ENCODE measurements at regions not wholly inside any gene's neighbourhood (a gene's known extent, or its start where the extent isn't known, plus 50 kb on each side); places are given as distances from the start of the nearest gene placed in this dataset.

GRCh38 chr3:102972350-102972749 lies 537.5 kb downstream of the ZPLD1 start:
- no peak for TF ChIP-seq POLR2A (IDR thresholded peaks at IDR 0.05; ENCODE audit: low read depth)
- H3K9me3 ChIP-seq: no peaks in the 10 kb centered on the region
- intact Hi-C loops (cut with DNase I): no loop called here
- no peaks in the 10 kb centered on the region for H3K4me1 ChIP-seq
- H3K36me3 ChIP-seq: no peaks in the 10 kb centered on the region
- no peak overlapping the region for H3K4me3 ChIP-seq
- no peak for DNase-seq (ENCODE audit: extremely low spot score)
- H3K27ac ChIP-seq (replicated peaks in 1 of 4): no peak overlapping the region
- H3K27me3 ChIP-seq: no peaks in the 10 kb centered on the region

DNA sequence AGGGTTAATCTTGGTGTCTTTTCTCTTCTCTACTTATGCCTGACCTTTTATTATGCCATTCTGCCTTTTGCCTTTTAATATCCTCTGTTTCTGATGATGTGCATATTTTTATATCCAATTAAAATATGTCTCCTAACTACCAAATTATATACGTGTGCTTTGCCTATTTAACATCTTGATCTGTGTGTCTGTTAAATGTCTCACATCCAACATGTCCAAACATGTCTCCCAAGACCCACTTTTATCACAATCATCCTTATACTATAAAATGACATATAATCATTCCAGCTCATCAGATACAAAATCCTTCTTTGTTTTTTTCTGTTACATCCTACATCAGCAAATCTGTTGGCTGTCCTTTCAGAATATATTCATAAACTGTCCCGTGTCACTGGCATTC lies 539.5 kb downstream of the ZPLD1 start:
- Histone ChIP-seq H3K27ac (replicated peaks in 1 of 4) (no peak overlapping the region), H3K4me1 (peaks cover 0 to 4% (median 4%) of the 10 kb centered on the region in 4 donors), H3K4me3 (no peak overlapping the region), H3K27me3 (no peaks in the 10 kb centered on the region), H3K36me3 (no peaks in the 10 kb centered on the region), H3K9me3 (no peaks in the 10 kb centered on the region)
- TF ChIP-seq EP300 (IDR thresholded peaks at IDR 0.05): no peak
- TF ChIP-seq POLR2AphosphoS5 (IDR thresholded peaks at IDR 0.05): no peak
- no peak for TF ChIP-seq CTCF (IDR thresholded peaks at IDR 0.05)
- no peak for TF ChIP-seq POLR2A (IDR thresholded peaks at IDR 0.05; ENCODE audit: low read depth)
- intact Hi-C loops (cut with DNase I): no loop called here
- DNase-seq (ENCODE audit: extremely low spot score): no peak
- 74% methylated on average over 2 of the region's 2 CpGs for WGBS

DNA sequence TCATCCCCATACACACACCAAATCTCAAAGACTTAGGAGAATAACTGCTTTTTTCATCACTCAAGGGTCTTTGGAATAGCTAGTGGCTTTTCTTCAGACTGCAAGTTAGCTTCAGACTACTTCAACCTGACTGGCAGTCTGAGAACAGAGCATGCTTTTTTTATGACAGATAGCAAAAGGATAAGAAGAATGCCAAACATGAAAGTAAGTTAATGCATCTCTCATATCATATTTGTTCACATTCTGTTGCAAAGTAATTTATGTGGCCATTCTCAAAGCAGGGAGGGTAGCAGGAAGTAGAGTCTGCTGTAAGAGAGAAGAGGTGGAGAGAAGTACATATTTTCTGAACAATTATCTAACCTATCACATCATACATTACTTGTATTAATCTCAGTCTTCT lies 544.4 kb downstream of the ZPLD1 start:
- H3K4me3 ChIP-seq: no peak overlapping the region
- TF ChIP-seq CTCF (IDR thresholded peaks at IDR 0.05) (no peak), EP300 (IDR thresholded peaks at IDR 0.05) (no peak)
- no peak for DNase-seq (ENCODE audit: extremely low spot score)
- no peaks in the 10 kb centered on the region for H3K27me3 ChIP-seq
- H3K27ac ChIP-seq (replicated peaks in 1 of 4): no peak overlapping the region
- H3K36me3 ChIP-seq: no peaks in the 10 kb centered on the region
- no peaks in the 10 kb centered on the region for H3K9me3 ChIP-seq
- intact Hi-C loops (cut with DNase I): no loop called here
- peaks cover 0 to 19% (median 17%) of the 10 kb centered on the region in 4 donors for H3K4me1 ChIP-seq

DNA sequence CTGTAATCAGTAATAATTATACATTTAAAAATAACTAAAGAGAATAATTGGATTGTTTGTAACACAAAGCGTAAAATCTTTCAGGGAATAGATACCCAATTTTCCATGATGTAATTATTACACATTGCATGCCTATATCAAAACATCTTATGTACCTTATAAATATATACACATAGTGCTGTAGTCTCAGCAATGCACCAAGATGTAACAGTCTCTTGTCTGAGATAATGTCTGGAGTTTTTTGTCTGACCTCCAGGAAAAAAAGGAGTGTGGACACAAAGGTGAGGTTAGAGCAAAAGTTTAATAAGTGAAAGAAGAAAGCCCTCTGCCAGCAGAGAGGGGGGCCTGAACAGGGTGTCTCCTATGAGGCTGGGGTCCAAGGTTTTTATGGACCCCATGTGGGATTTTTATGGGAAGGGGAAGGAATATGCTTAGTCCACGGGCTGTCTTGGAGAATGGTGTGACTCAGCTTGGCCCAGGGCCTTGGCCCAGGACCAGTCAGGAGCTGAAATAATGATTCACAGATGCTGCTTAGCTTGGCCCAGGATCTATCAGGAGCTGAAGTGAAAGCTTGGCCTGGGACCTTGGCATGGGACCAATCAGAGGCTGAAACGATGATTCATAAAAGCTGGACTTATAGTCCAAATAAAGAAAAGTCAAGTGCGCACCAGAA lies 545.0 kb downstream of the ZPLD1 start:
- Histone ChIP-seq H3K9me3 (no peaks in the 10 kb centered on the region), H3K36me3 (no peaks in the 10 kb centered on the region), H3K27me3 (no peaks in the 10 kb centered on the region), H3K4me3 (no peak overlapping the region), H3K4me1 (peaks cover 0 to 19% (median 17%) of the 10 kb centered on the region in 4 donors), H3K27ac (replicated peaks in 1 of 4) (peak overlapping the region in 2 of 4 donors; percentile 34 to 41)
- WGBS: 27% methylated on average over 4 of the region's 4 CpGs
- intact Hi-C loops (cut with DNase I): no loop called here
- no peak for TF ChIP-seq EP300 (IDR thresholded peaks at IDR 0.05)
- peak; percentile 56 to 74 for TF ChIP-seq POLR2AphosphoS5 (IDR thresholded peaks at IDR 0.05)
- DNase-seq (ENCODE audit: extremely low spot score): no peak

DNA sequence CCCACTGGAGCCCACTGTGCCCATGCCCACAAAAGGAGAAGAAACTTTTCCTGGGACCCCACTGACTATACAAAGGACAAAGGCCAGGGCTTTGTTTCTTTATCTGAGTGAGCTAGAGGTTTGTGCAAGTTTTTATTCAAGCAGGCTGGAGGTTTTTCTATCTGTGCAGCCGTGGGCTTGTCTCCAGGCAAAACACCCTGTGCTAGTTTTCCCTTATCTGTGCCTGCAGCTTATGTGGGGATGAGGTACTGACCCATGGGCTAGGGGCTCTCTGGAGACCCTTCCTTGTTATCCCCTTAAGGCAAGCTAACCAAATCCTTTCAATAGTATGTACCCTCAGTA lies 545.5 kb downstream of the ZPLD1 start:
- intact Hi-C loops (cut with DNase I): no loop called here
- Histone ChIP-seq H3K27ac (replicated peaks in 1 of 4) (peak overlapping the region in 2 of 4 donors; percentile 41 to 49), H3K9me3 (no peaks in the 10 kb centered on the region), H3K4me3 (no peak overlapping the region), H3K4me1 (peaks cover 0 to 19% (median 17%) of the 10 kb centered on the region in 4 donors), H3K36me3 (no peaks in the 10 kb centered on the region), H3K27me3 (no peaks in the 10 kb centered on the region)
- DNase-seq (ENCODE audit: extremely low spot score): no peak
- 33% methylated on average over 1 of the region's 1 CpG for WGBS
- no peak for TF ChIP-seq EP300 (IDR thresholded peaks at IDR 0.05)
- TF ChIP-seq POLR2AphosphoS5 (IDR thresholded peaks at IDR 0.05): no peak
- no peak for TF ChIP-seq POLR2A (IDR thresholded peaks at IDR 0.05; ENCODE audit: low read depth)
- TF ChIP-seq CTCF (IDR thresholded peaks at IDR 0.05): no peak
